WERI-Rb-1 (cell line): ENCODE measurements at regions not wholly inside any gene's neighbourhood (a gene's known extent, or its start where the extent isn't known, plus 50 kb on each side); places are given as distances from the start of the nearest gene placed in this dataset.

ENCODE experiments used
- DNase-seq: peaks from one replicate; pipeline ENCODE4 v3.0.0-alpha.2; 2020
- H3K27ac ChIP-seq: fragments of 250-450 bp; sonication (Bioruptor Pico); 2 replicates; pipeline ENCODE4 v1.5.1; 2020; ENCODE audit warnings: mild to moderate bottlenecking, moderate library complexity
- H3K27me3 ChIP-seq: fragments of 250-450 bp; sonication (Bioruptor Pico); 2 replicates; pipeline ENCODE4 v1.5.1; 2021; ENCODE audit warnings: mild to moderate bottlenecking, low read depth, moderate library complexity; ENCODE audit not compliant: insufficient read depth, severe bottlenecking
- H3K36me3 ChIP-seq: fragments of 250-450 bp; sonication (Bioruptor Pico); 2 replicates; pipeline ENCODE4 v1.5.1; 2020; ENCODE audit warnings: mild to moderate bottlenecking, moderate library complexity
- H3K4me3 ChIP-seq: 2 replicates; pipeline ENCODE4 v1.5.1; 2011; ENCODE audit warnings: low read depth, mild to moderate bottlenecking, control low read depth, low read length
- H3K9me3 ChIP-seq: fragments of 250-450 bp; sonication (Bioruptor Pico); 2 replicates; pipeline ENCODE4 v1.5.1; 2021; ENCODE audit warnings: mild to moderate bottlenecking, moderate library complexity; ENCODE audit not compliant: severe bottlenecking
- TF ChIP-seq, protein P1 (sequence below): IDR thresholded peaks from 2 replicates; pipeline ENCODE4 v1.5.1; 2011; ENCODE audit warnings: low read depth, mild to moderate bottlenecking, control low read depth, inconsistent platforms, low read length

DNA sequence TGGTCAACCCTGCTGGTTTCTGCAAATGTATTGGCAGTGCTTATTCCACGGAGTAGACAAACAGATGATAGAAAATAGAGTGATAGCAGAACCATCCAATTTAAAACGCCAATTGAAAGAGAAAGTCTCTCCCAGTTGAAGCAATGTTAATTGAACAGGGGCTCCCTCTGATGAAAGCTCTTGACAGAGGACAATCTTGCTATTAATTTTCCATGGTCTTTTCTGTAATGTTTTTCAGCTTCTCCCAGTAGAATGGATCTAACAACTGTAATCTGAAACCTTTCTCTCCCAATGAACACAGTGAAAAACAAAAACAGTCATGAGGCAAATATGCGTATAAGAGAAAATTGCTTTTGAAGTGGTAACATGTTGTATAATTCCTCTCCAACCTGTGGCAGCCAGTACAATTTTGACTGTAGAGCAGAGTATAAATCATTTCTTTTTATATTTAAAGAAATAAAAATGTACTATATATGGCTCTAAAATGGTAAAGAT is 225.1 kb upstream of the GALNTL6 start:
- DNase-seq = no peak
- H3K27me3 ChIP-seq = no peaks in the 10 kb centered on the region
- TF ChIP-seq, protein P1, sequence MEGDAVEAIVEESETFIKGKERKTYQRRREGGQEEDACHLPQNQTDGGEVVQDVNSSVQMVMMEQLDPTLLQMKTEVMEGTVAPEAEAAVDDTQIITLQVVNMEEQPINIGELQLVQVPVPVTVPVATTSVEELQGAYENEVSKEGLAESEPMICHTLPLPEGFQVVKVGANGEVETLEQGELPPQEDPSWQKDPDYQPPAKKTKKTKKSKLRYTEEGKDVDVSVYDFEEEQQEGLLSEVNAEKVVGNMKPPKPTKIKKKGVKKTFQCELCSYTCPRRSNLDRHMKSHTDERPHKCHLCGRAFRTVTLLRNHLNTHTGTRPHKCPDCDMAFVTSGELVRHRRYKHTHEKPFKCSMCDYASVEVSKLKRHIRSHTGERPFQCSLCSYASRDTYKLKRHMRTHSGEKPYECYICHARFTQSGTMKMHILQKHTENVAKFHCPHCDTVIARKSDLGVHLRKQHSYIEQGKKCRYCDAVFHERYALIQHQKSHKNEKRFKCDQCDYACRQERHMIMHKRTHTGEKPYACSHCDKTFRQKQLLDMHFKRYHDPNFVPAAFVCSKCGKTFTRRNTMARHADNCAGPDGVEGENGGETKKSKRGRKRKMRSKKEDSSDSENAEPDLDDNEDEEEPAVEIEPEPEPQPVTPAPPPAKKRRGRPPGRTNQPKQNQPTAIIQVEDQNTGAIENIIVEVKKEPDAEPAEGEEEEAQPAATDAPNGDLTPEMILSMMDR = no peak
- peaks cover 9% of the 10 kb centered on the region for H3K9me3 ChIP-seq
- no peak overlapping the region for H3K4me3 ChIP-seq
- H3K36me3 ChIP-seq = no peaks in the 10 kb centered on the region
- H3K27ac ChIP-seq = no peak overlapping the region

DNA sequence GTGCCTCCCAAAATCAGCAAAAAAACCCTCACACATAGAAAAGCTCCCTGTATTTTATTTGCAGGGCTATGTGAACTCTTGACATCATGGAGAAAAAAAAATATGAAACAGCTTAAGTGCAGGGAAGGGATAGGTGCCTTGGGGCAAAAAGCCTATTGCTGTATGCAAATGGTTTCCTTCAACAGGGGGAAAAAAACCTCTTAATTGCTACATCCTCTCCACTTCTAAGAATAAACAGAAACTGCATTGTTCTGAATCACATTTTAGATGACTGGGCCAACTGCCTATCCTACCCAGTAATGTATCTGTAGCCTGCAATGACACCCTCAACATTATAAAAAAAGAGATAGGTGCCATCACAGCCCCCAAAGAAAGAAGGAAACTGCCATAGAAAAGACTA is 229.4 kb upstream of the GALNTL6 start:
- peaks cover 9% of the 10 kb centered on the region for H3K9me3 ChIP-seq
- no peak for DNase-seq
- no peaks in the 10 kb centered on the region for H3K36me3 ChIP-seq

DNA sequence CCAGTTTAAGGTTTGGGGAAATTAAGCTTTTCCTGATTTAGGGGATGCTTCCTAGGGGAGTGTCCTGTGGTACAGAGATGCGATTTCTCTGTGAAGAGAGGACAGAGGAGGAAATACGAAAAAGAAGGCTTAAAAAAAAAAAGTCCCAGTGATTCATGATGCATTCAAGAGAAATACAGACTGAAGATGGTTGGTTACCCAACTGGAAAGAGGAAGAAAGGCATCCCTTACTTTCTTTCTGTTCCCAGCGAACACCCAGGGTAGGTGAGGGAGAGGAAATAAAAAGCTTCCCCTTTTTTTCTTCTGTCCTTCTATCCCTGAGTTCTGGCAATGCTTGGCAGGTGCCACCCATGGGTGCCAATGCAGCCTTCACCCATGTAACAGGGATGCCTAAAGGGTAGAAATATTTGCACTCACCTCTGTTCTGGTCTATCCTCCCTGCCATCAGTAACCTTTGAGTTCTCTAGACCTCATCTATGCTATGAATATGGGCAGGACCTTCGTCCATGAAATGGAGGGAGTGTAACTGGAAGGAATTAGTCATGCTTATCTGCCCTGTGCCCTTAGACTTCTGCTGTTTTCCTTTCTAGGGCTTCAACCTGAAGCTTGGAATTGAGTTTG is 230.1 kb upstream of the GALNTL6 start:
- Histone ChIP-seq H3K27ac (no peak overlapping the region), H3K9me3 (peaks cover 9% of the 10 kb centered on the region)

More for the DNA sequence above, 229.4 kb upstream of the GALNTL6 start:
- H3K27me3 ChIP-seq = no peaks in the 10 kb centered on the region
- no peak overlapping the region for H3K27ac ChIP-seq
- TF ChIP-seq, protein P1 = no peak
- H3K4me3 ChIP-seq = no peak overlapping the region

DNA sequence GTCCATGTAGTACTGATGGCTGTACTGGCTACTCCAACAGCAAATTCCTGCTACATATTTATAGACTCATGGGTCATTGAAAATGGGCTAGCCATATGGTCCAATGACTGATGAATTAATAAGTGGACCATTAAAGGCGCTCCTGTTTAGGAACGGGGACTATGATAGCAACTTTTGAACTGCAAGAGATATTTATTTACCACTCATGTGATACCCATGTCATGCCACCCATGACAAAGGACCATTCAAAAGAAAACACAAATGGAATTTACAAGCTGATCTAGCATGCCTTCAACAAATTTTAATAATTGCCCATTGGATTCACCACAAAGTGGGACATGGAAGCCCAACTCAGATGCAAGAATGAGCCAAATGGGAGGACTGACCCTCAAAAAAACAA is 240.0 kb upstream of the GALNTL6 start:
- H3K27ac ChIP-seq = no peak overlapping the region
- H3K4me3 ChIP-seq = no peak overlapping the region
- H3K9me3 ChIP-seq = no peaks in the 10 kb centered on the region
- H3K27me3 ChIP-seq = no peaks in the 10 kb centered on the region
- TF ChIP-seq, protein P1 = no peak
- no peaks in the 10 kb centered on the region for H3K36me3 ChIP-seq
- no peak for DNase-seq

More for the DNA sequence above, 230.1 kb upstream of the GALNTL6 start:
- no peak overlapping the region for H3K4me3 ChIP-seq
- TF ChIP-seq, protein P1 = no peak
- no peaks in the 10 kb centered on the region for H3K36me3 ChIP-seq
- H3K27me3 ChIP-seq = no peaks in the 10 kb centered on the region
- no peak for DNase-seq

DNA sequence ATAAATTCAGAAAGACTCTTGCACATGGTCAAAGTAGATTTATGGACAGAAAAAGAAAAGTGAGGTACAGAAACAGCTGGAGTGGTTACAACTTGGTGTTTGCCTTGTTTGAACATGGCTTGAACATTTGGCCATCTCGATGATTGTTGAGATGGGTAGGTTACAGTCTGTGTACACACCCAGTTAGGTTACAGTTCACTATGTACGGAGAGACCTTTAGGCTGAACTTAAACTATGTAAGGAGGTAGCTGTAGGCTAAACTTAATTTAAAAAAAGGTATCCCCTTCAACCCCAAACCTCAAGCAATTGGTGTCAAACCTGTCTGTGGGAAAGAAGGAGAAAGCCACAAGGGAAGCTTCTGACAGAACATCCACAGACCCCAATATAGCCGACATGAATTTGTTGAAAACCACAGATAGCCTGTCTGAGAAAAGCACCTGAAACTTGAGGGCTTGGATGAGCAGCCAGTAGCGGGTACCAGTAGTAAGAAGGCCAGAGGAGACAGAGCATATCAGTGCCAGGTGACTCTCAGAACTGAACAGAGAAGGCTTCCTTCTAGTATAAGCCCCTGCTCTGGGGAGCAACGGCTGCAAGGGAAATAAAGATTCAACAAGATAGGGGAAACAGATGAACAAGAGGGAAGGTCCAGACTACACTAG is 247.9 kb upstream of the GALNTL6 start:
- no peak overlapping the region for H3K4me3 ChIP-seq
- H3K36me3 ChIP-seq = no peaks in the 10 kb centered on the region
- TF ChIP-seq, protein P1 = no peak
- DNase-seq = no peak
- no peaks in the 10 kb centered on the region for H3K9me3 ChIP-seq
- H3K27ac ChIP-seq = no peak overlapping the region
- no peaks in the 10 kb centered on the region for H3K27me3 ChIP-seq
